GM21717 (cell line): ENCODE measurements at regions not wholly inside any gene's neighbourhood (a gene's known extent, or its start where the extent isn't known, plus 50 kb on each side); places are given as distances from the start of the nearest gene placed in this dataset.
"Not testable (repeated sequence)": the region's sequence is repeated elsewhere in the genome, so short reads cannot be mapped to it uniquely, and the experiment has no call there.

Experiments used
- ATAC-seq: cut with Tn5 transposase; IDR thresholded peaks from one replicate; pipeline ENCODE4 v1.9.1; 2021; ENCODE audit warnings: mild to moderate bottlenecking, moderate library complexity; ENCODE audit not compliant: unreplicated experiment

- ATAC-seq = not testable (repeated sequence)
These were observed 105.5 kb downstream of the ZBTB18 start for GRCh38 chr1:244156617-244157016.

GRCh38 chr1:244157731-244158438, 106.8 kb downstream of the ZBTB18 start:
- no peak for ATAC-seq

GRCh38 chr1:244159646-244160045, 108.6 kb downstream of the ZBTB18 start:
- no peak for ATAC-seq

GRCh38 chr1:244160455-244161235, 109.6 kb downstream of the ZBTB18 start:
- no peak for ATAC-seq

- no peak for ATAC-seq
These were observed 110.1 kb downstream of the ZBTB18 start for GRCh38 chr1:244161236-244161510.

GRCh38 chr1:244162786-244163530, 111.9 kb downstream of the ZBTB18 start:
- ATAC-seq = no peak

- ATAC-seq = no peak
These were observed 112.9 kb downstream of the ZBTB18 start for GRCh38 chr1:244163861-244164510.

- ATAC-seq = no peak
These were observed 113.4 kb downstream of the ZBTB18 start for GRCh38 chr1:244164511-244164890.

GRCh38 chr1:244165021-244165420, 113.9 kb downstream of the ZBTB18 start:
- no peak for ATAC-seq

- no peak for ATAC-seq
These were observed 114.6 kb downstream of the ZBTB18 start for GRCh38 chr1:244165701-244166100.

- ATAC-seq = no peak
These were observed 120.3 kb downstream of the ZBTB18 start for GRCh38 chr1:244171241-244171985.

GRCh38 chr1:244173240-244173639, 122.2 kb downstream of the ZBTB18 start:
- ATAC-seq = no peak

GRCh38 chr1:244173769-244174168, 122.7 kb downstream of the ZBTB18 start:
- ATAC-seq = no peak

GRCh38 chr1:244174922-244175521, 123.9 kb downstream of the ZBTB18 start:
- ATAC-seq = no peak

GRCh38 chr1:244176201-244176600, 125.1 kb downstream of the ZBTB18 start:
- ATAC-seq = no peak

GRCh38 chr1:244180256-244180655, 129.2 kb downstream of the ZBTB18 start:
- ATAC-seq = no peak

GRCh38 chr1:244181867-244182266, 130.8 kb downstream of the ZBTB18 start:
- no peak for ATAC-seq

- no peak for ATAC-seq
These were observed 132.0 kb downstream of the ZBTB18 start for GRCh38 chr1:244183037-244183436.

- no peak for ATAC-seq
These were observed 135.3 kb downstream of the ZBTB18 start for GRCh38 chr1:244186372-244186771.

- no peak for ATAC-seq
These were observed 136.2 kb downstream of the ZBTB18 start for GRCh38 chr1:244187310-244187709.
